Neuronal stem cell (in vitro differentiated cells): ENCODE measurements at regions not wholly inside any gene's neighbourhood (a gene's known extent, or its start where the extent isn't known, plus 50 kb on each side); places are given as distances from the start of the nearest gene placed in this dataset.
A peak's percentile ranks its signal among the peaks of the same experiment; 100 is the strongest.

Source experiments
- DNase-seq: peaks from one replicate; pipeline ENCODE4 v3.0.0-alpha.2; 2013; ENCODE audit warnings: low spot score
- H2AFZ ChIP-seq: one replicate; pipeline ENCODE4 v1.6.1; 2013; ENCODE audit warnings: mild to moderate bottlenecking, low read length, inconsistent platforms
- H2AK5ac ChIP-seq: 2 replicates; pipeline ENCODE4 v1.6.1; 2013; ENCODE audit warnings: low read depth, mild to moderate bottlenecking, inconsistent platforms, low read length, moderate library complexity, mixed read lengths
- H2BK120ac ChIP-seq: 2 replicates; pipeline ENCODE4 v1.6.1; 2013; ENCODE audit warnings: low read depth, mild to moderate bottlenecking, inconsistent platforms, low read length, moderate library complexity, mixed read lengths
- H2BK12ac ChIP-seq: one replicate; pipeline ENCODE4 v1.6.1; 2013; ENCODE audit warnings: low read length, inconsistent platforms
- H2BK15ac ChIP-seq: 2 replicates; pipeline ENCODE4 v1.6.1; 2013; ENCODE audit warnings: mild to moderate bottlenecking, low read length, inconsistent platforms, mixed read lengths
- H2BK5ac ChIP-seq: one replicate; pipeline ENCODE4 v1.6.1; 2013; ENCODE audit warnings: inconsistent platforms, mild to moderate bottlenecking, low read length, moderate library complexity
- H3K14ac ChIP-seq: one replicate; pipeline ENCODE4 v1.6.1; 2013; ENCODE audit warnings: low read length, inconsistent platforms
- H3K18ac ChIP-seq: 2 replicates; pipeline ENCODE4 v1.6.1; 2013; ENCODE audit warnings: low read length, inconsistent platforms
- H3K23ac ChIP-seq: 2 replicates; pipeline ENCODE4 v1.6.1; 2013; ENCODE audit warnings: low read depth, mild to moderate bottlenecking, mixed read lengths, low read length, inconsistent platforms; ENCODE audit not compliant: poor library complexity
- H3K27ac ChIP-seq: replicated peaks from 3 replicates; pipeline ENCODE4 v1.5.1; 2013; ENCODE audit warnings: low read length, inconsistent platforms
- H3K27me3 ChIP-seq, 3 experiments: 2 replicates each; pipeline ENCODE4 v1.6.1; 2013; ENCODE audit warnings: low read length in 3 of 3, mild to moderate bottlenecking in 2 of 3, inconsistent platforms in 1 of 3, low read depth in 1 of 3, mixed read lengths in 1 of 3, moderate library complexity in 1 of 3; ENCODE audit not compliant: control insufficient read depth in 3 of 3, insufficient read depth in 3 of 3
- H3K36me3 ChIP-seq, 2 donors: replicated peaks in 1 of 2; 2 replicates each; pipeline ENCODE4 v1.6.1; 2013; ENCODE audit warnings: low read length in 2 of 2; ENCODE audit not compliant: control insufficient read depth in 2 of 2, insufficient read depth in 2 of 2
- H3K4ac ChIP-seq: 2 replicates; pipeline ENCODE4 v1.6.1; 2013; ENCODE audit warnings: inconsistent platforms, mild to moderate bottlenecking, low read length, moderate library complexity
- H3K4me1 ChIP-seq, 2 donors: 1 replicate in 1 of 2; 2 replicates in 1 of 2; pipeline ENCODE4 v1.6.1; 2013; ENCODE audit warnings: low read length in 2 of 2, low read depth in 1 of 2; ENCODE audit not compliant: control insufficient read depth in 2 of 2, insufficient read depth in 1 of 2
- H3K4me2 ChIP-seq: one replicate; pipeline ENCODE4 v1.6.1; 2013; ENCODE audit warnings: mild to moderate bottlenecking, low read length, inconsistent platforms; ENCODE audit not compliant: insufficient read depth, poor library complexity, severe bottlenecking
- H3K4me3 ChIP-seq, 2 donors: 2 replicates each; pipeline ENCODE4 v1.5.1; 2013; ENCODE audit warnings: low read length in 2 of 2, mild to moderate bottlenecking in 2 of 2, inconsistent platforms in 1 of 2, moderate library complexity in 1 of 2
- H3K79me1 ChIP-seq: one replicate; pipeline ENCODE4 v1.6.1; 2013; ENCODE audit warnings: low read depth, mild to moderate bottlenecking, inconsistent platforms, low read length, moderate library complexity
- H3K9ac ChIP-seq: one replicate; pipeline ENCODE4 v1.6.1; 2013; ENCODE audit warnings: mild to moderate bottlenecking, low read depth, low read length, inconsistent platforms; ENCODE audit not compliant: poor library complexity
- H3K9me3 ChIP-seq, 2 donors: replicated peaks in 1 of 2; 2 replicates each; pipeline versions ENCODE3 to v1.6.1; 2013; ENCODE audit warnings: low read length in 2 of 2, mild to moderate bottlenecking in 2 of 2, inconsistent platforms in 1 of 2, low read depth in 1 of 2, mixed read lengths in 1 of 2, moderate library complexity in 1 of 2; ENCODE audit not compliant: control insufficient read depth in 2 of 2, insufficient read depth in 1 of 2
- H4K8ac ChIP-seq: one replicate; pipeline ENCODE4 v1.6.1; 2013; ENCODE audit warnings: low read depth, mild to moderate bottlenecking, inconsistent platforms, low read length, moderate library complexity
- H4K91ac ChIP-seq: one replicate; pipeline ENCODE4 v1.6.1; 2013; ENCODE audit warnings: low read length, low read depth, mild to moderate bottlenecking, inconsistent platforms; ENCODE audit not compliant: poor library complexity
- WGBS, 2 donors: extraction: QIAGEN DNeasy Blood & Tissue Kit; methylation state at CpG; one replicate each; pipeline ENCODE4 v1.1.7; 2013; ENCODE audit warnings: missing lambda C conversion rate in 2 of 2, mixed read lengths in 1 of 2; ENCODE audit not compliant: insufficient read length in 2 of 2, insufficient replicate concordance in 1 of 2; ENCODE audit errors: extremely low coverage in 2 of 2; 5-methylcytosine and 5-hydroxymethylcytosine counted together

DNA sequence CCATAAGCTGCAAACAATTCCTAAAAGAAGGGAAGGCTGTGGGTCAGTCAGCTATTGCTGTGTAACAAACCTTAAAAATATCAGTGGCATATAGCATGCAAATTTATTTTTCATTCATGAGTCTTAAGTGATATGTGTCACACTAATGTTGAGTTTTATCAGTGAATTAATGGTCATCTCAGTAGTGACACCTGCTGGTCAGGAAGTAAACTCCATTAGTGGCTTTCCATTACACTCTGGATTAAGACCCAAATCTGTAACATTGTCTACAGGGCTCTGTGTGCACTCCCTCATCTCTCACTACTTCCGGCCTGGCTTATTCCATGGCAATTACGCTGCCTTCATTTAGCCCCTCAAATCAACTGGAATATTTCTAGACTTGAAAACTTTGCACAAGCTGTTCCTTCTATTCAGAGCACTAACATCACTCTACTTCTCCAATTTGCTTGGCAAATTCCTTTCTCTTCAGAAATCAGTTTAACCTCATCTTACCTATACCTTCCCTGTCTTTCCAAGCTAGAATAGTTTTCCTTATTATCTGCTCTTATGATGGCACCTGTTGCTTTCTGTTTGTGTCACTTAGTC, 217.3 kb upstream of the TAPT1 start:
- no CpG with 5 or more reads among the region's 2 CpGs for WGBS, 2 donors
- Histone ChIP-seq H3K9me3 (no peaks in the 10 kb centered on the region), H3K4me3 (no peak overlapping the region), H3K36me3 (no peaks in the 10 kb centered on the region), H3K18ac (no peak overlapping the region), H3K4me1 (no peaks in the 10 kb centered on the region), H3K23ac (no peak overlapping the region), H4K8ac (no peak overlapping the region), H2BK5ac (no peak overlapping the region), H3K27ac (no peak overlapping the region), H3K9ac (no peak overlapping the region), H3K79me1 (no peaks in the 10 kb centered on the region), H2BK120ac (no peak overlapping the region), H3K27me3 (no peaks in the 10 kb centered on the region), H2BK12ac (no peak overlapping the region), H4K91ac (no peak overlapping the region), H2BK15ac (no peak overlapping the region), H3K4me2 (no peak overlapping the region), H3K14ac (no peak overlapping the region), H2AFZ (no peak overlapping the region), H3K4ac (no peak overlapping the region), H2AK5ac (no peak overlapping the region)
- peak; percentile 26 for DNase-seq

DNA sequence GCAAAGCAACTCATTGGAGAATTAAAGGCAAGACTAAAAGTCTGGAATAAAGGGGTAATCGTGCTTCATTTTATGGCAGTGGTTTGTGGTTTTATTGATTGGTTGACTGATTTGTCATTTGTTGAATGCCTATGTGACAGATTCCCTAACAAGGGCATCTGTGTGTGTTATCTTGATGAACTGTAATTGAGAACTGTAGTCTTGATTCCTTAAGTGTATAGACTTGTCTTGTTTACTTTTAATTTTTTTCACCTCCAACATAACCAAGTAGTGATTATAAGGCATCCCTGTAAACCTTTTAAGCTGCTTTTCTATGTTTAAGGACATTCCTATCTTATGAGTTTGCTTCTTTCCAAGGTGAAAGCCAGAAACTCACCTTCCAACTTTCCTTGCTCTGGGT, 216.0 kb upstream of the TAPT1 start:
- no peak overlapping the region for H4K91ac ChIP-seq
- no peak overlapping the region for H3K4ac ChIP-seq
- no peak for DNase-seq
- H3K9ac ChIP-seq = no peak overlapping the region
- H2BK5ac ChIP-seq = no peak overlapping the region
- H3K9me3 ChIP-seq = no peaks in the 10 kb centered on the region
- no peak overlapping the region for H2BK12ac ChIP-seq
- H3K27ac ChIP-seq = no peak overlapping the region
- H3K14ac ChIP-seq = no peak overlapping the region
- H2BK120ac ChIP-seq = no peak overlapping the region
- H2AK5ac ChIP-seq = no peak overlapping the region
- no peak overlapping the region for H3K4me3 ChIP-seq
- no peak overlapping the region for H4K8ac ChIP-seq
- no peaks in the 10 kb centered on the region for H3K79me1 ChIP-seq
- H3K23ac ChIP-seq = no peak overlapping the region
- no peak overlapping the region for H2AFZ ChIP-seq
- WGBS, 2 donors = no CpG with 5 or more reads among the region's 1 CpG
- H3K36me3 ChIP-seq = no peaks in the 10 kb centered on the region
- no peaks in the 10 kb centered on the region for H3K27me3 ChIP-seq
- H3K4me2 ChIP-seq = no peak overlapping the region
- no peaks in the 10 kb centered on the region for H3K4me1 ChIP-seq
- no peak overlapping the region for H2BK15ac ChIP-seq
- no peak overlapping the region for H3K18ac ChIP-seq

- no peak overlapping the region for H3K14ac ChIP-seq
- no peak overlapping the region for H3K4me3 ChIP-seq
- no peak overlapping the region for H2BK15ac ChIP-seq
- H3K18ac ChIP-seq = no peak overlapping the region
- no peak overlapping the region for H2BK12ac ChIP-seq
- H3K4me2 ChIP-seq = no peak overlapping the region
- no peak for DNase-seq
- H3K79me1 ChIP-seq = no peaks in the 10 kb centered on the region
- no peaks in the 10 kb centered on the region for H3K36me3 ChIP-seq
- no peaks in the 10 kb centered on the region for H3K27me3 ChIP-seq
- no peak overlapping the region for H4K8ac ChIP-seq
- no peak overlapping the region for H2BK120ac ChIP-seq
- H2AK5ac ChIP-seq = no peak overlapping the region
- H3K23ac ChIP-seq = no peak overlapping the region
- H4K91ac ChIP-seq = no peak overlapping the region
- H3K4me1 ChIP-seq = no peaks in the 10 kb centered on the region
- no CpG with 5 or more reads among the region's 1 CpG for WGBS, 2 donors
- no peak overlapping the region for H2AFZ ChIP-seq
- H3K27ac ChIP-seq = no peak overlapping the region
- no peak overlapping the region for H3K4ac ChIP-seq
- H2BK5ac ChIP-seq = no peak overlapping the region
- peaks cover 0 to 2% of the 10 kb centered on the region in 2 donors for H3K9me3 ChIP-seq
- no peak overlapping the region for H3K9ac ChIP-seq
These were observed 213.5 kb upstream of the TAPT1 start for GRCh38 chr4:16439768-16440167.

DNA sequence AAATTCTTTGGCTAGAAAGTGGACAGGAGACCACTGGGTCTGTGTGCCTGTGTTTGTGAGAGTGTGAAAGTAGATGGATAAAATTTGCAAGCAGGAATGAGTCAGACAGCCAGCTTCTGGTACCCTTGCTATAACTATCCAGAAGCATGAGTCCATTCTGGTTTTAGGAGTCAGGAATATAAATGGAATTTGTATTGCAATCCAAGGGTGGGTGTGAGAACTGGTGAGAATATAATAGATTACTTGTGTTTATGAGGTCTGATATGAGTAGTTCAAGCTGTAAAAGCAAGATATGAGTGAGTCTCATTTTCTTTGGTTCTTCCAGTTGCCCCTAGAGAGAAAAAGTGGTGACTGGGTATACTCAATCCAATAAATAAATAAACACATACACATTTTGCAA, 212.7 kb upstream of the TAPT1 start:
- Histone ChIP-seq H3K4me2 (no peak overlapping the region), H3K18ac (no peak overlapping the region), H3K9me3 (peaks cover 0 to 2% of the 10 kb centered on the region in 2 donors), H3K27me3 (no peaks in the 10 kb centered on the region), H4K91ac (no peak overlapping the region), H3K14ac (no peak overlapping the region), H3K36me3 (no peaks in the 10 kb centered on the region), H3K4me1 (no peaks in the 10 kb centered on the region), H3K27ac (no peak overlapping the region), H2BK15ac (no peak overlapping the region), H2BK120ac (no peak overlapping the region), H4K8ac (no peak overlapping the region), H3K9ac (no peak overlapping the region), H2AFZ (no peak overlapping the region), H3K23ac (no peak overlapping the region), H3K4ac (no peak overlapping the region), H2AK5ac (no peak overlapping the region), H2BK5ac (no peak overlapping the region), H2BK12ac (no peak overlapping the region), H3K79me1 (no peaks in the 10 kb centered on the region), H3K4me3 (no peak overlapping the region)
- no peak for DNase-seq
